IMR-90 (cell line): ENCODE measurements at regions not wholly inside any gene's neighbourhood (a gene's known extent, or its start where the extent isn't known, plus 50 kb on each side); places are given as distances from the start of the nearest gene placed in this dataset.

Source experiments
- ATAC-seq: fragments of 200-7000 bp; cut with Tn5 transposase; 2 replicates; pipeline ENCODE4 v1.9.1; 2020; ENCODE audit warnings: low read depth, mild to moderate bottlenecking, moderate library complexity
- BruUV-seq: library from RNA; stranded (reverse); fragments of 400-500 nt; replicated peaks from 2 replicates; lab custom pipeline; 2021; lab: Mats Ljungman, UMichigan
- CTCF ChIA-PET: fragments of 300-600 bp; formaldehyde crosslinking; extraction: SDS; loops from one replicate; lab custom pipeline; 2021; ENCODE audit warnings: antibody characterized with exemption; lab: Yijun Ruan, JAX
- POLR2A ChIA-PET: fragments of 300-600 bp; sonication (Branson Sonifier 250); formaldehyde crosslinking; loops from one replicate; lab custom pipeline; 2022; ENCODE audit warnings: antibody characterized with exemption; ENCODE audit not compliant: unreplicated experiment; lab: Charles Lee
- DNase-seq: peaks from one replicate; pipeline ENCODE4 v3.0.0; 2013
- H2AFZ ChIP-seq: replicated peaks from 2 replicates; pipeline ENCODE3; 2013; ENCODE audit warnings: low read length, mild to moderate bottlenecking; ENCODE audit not compliant: poor library complexity
- H2AK5ac ChIP-seq: 2 replicates; pipeline ENCODE4 v1.6.1; 2013; ENCODE audit warnings: low read depth, low read length, inconsistent platforms
- H2AK9ac ChIP-seq: replicated peaks from 2 replicates; pipeline ENCODE3; 2013; ENCODE audit warnings: mild to moderate bottlenecking, low read depth, low read length, moderate library complexity; ENCODE audit not compliant: poor library complexity
- H2BK120ac ChIP-seq: 2 replicates; pipeline ENCODE4 v1.6.1; 2013; ENCODE audit warnings: low read depth, low read length, inconsistent platforms
- H2BK15ac ChIP-seq: 3 replicates; pipeline ENCODE4 v1.6.1; 2013; ENCODE audit warnings: low read depth, low read length, inconsistent platforms
- H2BK20ac ChIP-seq: 2 replicates; pipeline ENCODE4 v1.6.1; 2013; ENCODE audit warnings: low read depth, mild to moderate bottlenecking, inconsistent platforms, low read length, moderate library complexity
- H2BK5ac ChIP-seq: 2 replicates; pipeline ENCODE4 v1.6.1; 2013; ENCODE audit warnings: mild to moderate bottlenecking, low read depth, low read length, inconsistent platforms; ENCODE audit not compliant: poor library complexity, severe bottlenecking
- H3K14ac ChIP-seq: replicated peaks from 2 replicates; pipeline ENCODE4 v1.6.1; 2013; ENCODE audit warnings: low read depth, low read length, inconsistent platforms
- H3K18ac ChIP-seq: 2 replicates; pipeline ENCODE4 v1.6.1; 2013; ENCODE audit warnings: low read depth, low read length, control low read depth
- H3K23ac ChIP-seq: 2 replicates; pipeline ENCODE4 v1.6.1; 2013; ENCODE audit warnings: low read depth, low read length, inconsistent platforms
- H3K27ac ChIP-seq: 2 replicates; pipeline ENCODE4 v1.5.1; 2013; ENCODE audit warnings: mild to moderate bottlenecking, control low read depth, low read length; ENCODE audit not compliant: insufficient read depth
- H3K27me3 ChIP-seq: 2 replicates; pipeline ENCODE4 v1.6.1; 2013; ENCODE audit warnings: low read length; ENCODE audit not compliant: control insufficient read depth, insufficient read depth
- H3K36me3 ChIP-seq: 2 replicates; pipeline ENCODE4 v1.6.1; 2013; ENCODE audit warnings: low read length, mixed read lengths; ENCODE audit not compliant: control insufficient read depth, insufficient read depth
- H3K4ac ChIP-seq: 2 replicates; pipeline ENCODE4 v1.6.1; 2013; ENCODE audit warnings: low read depth, low read length, inconsistent platforms
- H3K4me1 ChIP-seq: 2 replicates; pipeline ENCODE4 v1.6.1; 2013; ENCODE audit warnings: low read length, mixed read lengths; ENCODE audit not compliant: control insufficient read depth, insufficient read depth
- H3K4me2 ChIP-seq: 2 replicates; pipeline ENCODE4 v1.6.1; 2013; ENCODE audit warnings: low read depth, mild to moderate bottlenecking, control low read depth, low read length, moderate library complexity
- H3K4me3 ChIP-seq: 2 replicates; pipeline ENCODE4 v1.5.1; 2013; ENCODE audit warnings: low read depth, mild to moderate bottlenecking, control low read depth, low read length, moderate library complexity; ENCODE audit not compliant: insufficient read depth
- H3K56ac ChIP-seq: 2 replicates; pipeline ENCODE4 v1.6.1; 2013; ENCODE audit warnings: low read length, inconsistent platforms; ENCODE audit not compliant: insufficient read depth; ENCODE audit errors: extremely low read depth
- H3K79me1 ChIP-seq, 2 experiments: 2 replicates each; pipeline ENCODE4 v1.6.1; 2013; ENCODE audit warnings: low read length in 2 of 2, inconsistent platforms in 1 of 2, low read depth in 1 of 2
- H3K9ac ChIP-seq: 2 replicates; pipeline ENCODE4 v1.6.1; 2013; ENCODE audit warnings: low read depth, low read length, control low read depth
- H3K9me1 ChIP-seq: 2 replicates; pipeline ENCODE4 v1.6.1; 2013; ENCODE audit warnings: low read length, inconsistent platforms; ENCODE audit not compliant: insufficient read depth
- H3K9me3 ChIP-seq: 2 replicates; pipeline ENCODE4 v1.6.1; 2013; ENCODE audit warnings: low read length; ENCODE audit not compliant: control insufficient read depth, insufficient read depth
- H4K20me1 ChIP-seq: 2 replicates; pipeline ENCODE4 v1.6.1; 2013; ENCODE audit warnings: low read length, inconsistent platforms; ENCODE audit not compliant: insufficient read depth
- H4K5ac ChIP-seq: 2 replicates; pipeline ENCODE4 v1.6.1; 2013; ENCODE audit warnings: mild to moderate bottlenecking, low read depth, low read length, control low read depth
- H4K8ac ChIP-seq, 2 experiments: 2 replicates each; pipeline ENCODE4 v1.6.1; 2013; ENCODE audit warnings: low read depth in 2 of 2, low read length in 2 of 2, control low read depth in 1 of 2, inconsistent platforms in 1 of 2
- H4K91ac ChIP-seq: 2 replicates; pipeline ENCODE4 v1.6.1; 2013; ENCODE audit warnings: low read depth, low read length, inconsistent platforms; ENCODE audit not compliant: insufficient read depth
- BHLHE40 ChIP-seq: fragments of 150-350 bp; IDR thresholded peaks from 2 replicates; pipeline ENCODE4 v1.6.1; 2016; ENCODE audit warnings: mild to moderate bottlenecking, low read depth, low read length
- CEBPB ChIP-seq: IDR thresholded peaks from 2 replicates; pipeline ENCODE4 v1.6.1; 2012; ENCODE audit warnings: low read depth, low read length, improper control_type of control experiment
- CHD1 ChIP-seq: IDR thresholded peaks from 2 replicates; pipeline ENCODE4 v1.6.1; 2012; ENCODE audit warnings: low read depth, low read length, improper control_type of control experiment
- CTCF ChIP-seq: conservative IDR thresholded peaks from 2 replicates; pipeline ENCODE4 v1.5.1; 2012; ENCODE audit warnings: mild to moderate bottlenecking, low read depth, low read length, improper control_type of control experiment
- ELK1 ChIP-seq: fragments of 150-350 bp; IDR thresholded peaks from 2 replicates; pipeline ENCODE4 v1.6.1; 2016; ENCODE audit warnings: low read depth, mild to moderate bottlenecking, low read length, moderate library complexity, borderline replicate concordance
- FOS ChIP-seq: fragments of 150-350 bp; IDR thresholded peaks from 2 replicates; pipeline ENCODE4 v1.6.1; 2016; ENCODE audit warnings: low read depth, low read length
- MAFK ChIP-seq: IDR thresholded peaks from 2 replicates; pipeline ENCODE4 v1.6.1; 2012; ENCODE audit warnings: low read depth, low read length, improper control_type of control experiment
- MAZ ChIP-seq: IDR thresholded peaks from 2 replicates; pipeline ENCODE4 v1.6.1; 2012; ENCODE audit warnings: low read depth, mild to moderate bottlenecking, low read length, improper control_type of control experiment, moderate library complexity, borderline replicate concordance
- MXI1 ChIP-seq: IDR thresholded peaks from 2 replicates; pipeline ENCODE4 v1.6.1; 2012; ENCODE audit warnings: low read depth, mild to moderate bottlenecking, low read length, moderate library complexity, borderline replicate concordance
- NFE2L2 ChIP-seq: fragments of 150-350 bp; IDR thresholded peaks from 2 replicates; pipeline ENCODE4 v1.6.1; 2016; ENCODE audit warnings: low read depth, mild to moderate bottlenecking, low read length
- POLR2A ChIP-seq: IDR thresholded peaks from 2 replicates; pipeline ENCODE4 v1.6.1; 2012; ENCODE audit warnings: mild to moderate bottlenecking, low read depth, low read length
- RAD21 ChIP-seq: IDR thresholded peaks from 2 replicates; pipeline ENCODE4 v1.6.1; 2012; ENCODE audit warnings: low read length, improper control_type of control experiment
- RCOR1 ChIP-seq: IDR thresholded peaks from 2 replicates; pipeline ENCODE4 v1.6.1; 2012; ENCODE audit warnings: mild to moderate bottlenecking, low read length, improper control_type of control experiment; ENCODE audit not compliant: insufficient replicate concordance
- RFX5 ChIP-seq: IDR thresholded peaks from 2 replicates; pipeline ENCODE4 v1.8.0; 2012; ENCODE audit warnings: low read depth, mild to moderate bottlenecking, low read length, moderate library complexity
- SMC3 ChIP-seq: fragments of 150-350 bp; IDR thresholded peaks from 2 replicates; pipeline ENCODE4 v1.6.1; 2016; ENCODE audit warnings: low read depth, mild to moderate bottlenecking, antibody characterized with exemption, low read length, moderate library complexity
- USF2 ChIP-seq: fragments of 150-350 bp; IDR thresholded peaks from 2 replicates; pipeline ENCODE4 v1.6.1; 2017; ENCODE audit warnings: mild to moderate bottlenecking, antibody characterized with exemption, low read length, low read depth
- WGBS, 2 experiments: methylation state at CpG; one replicate each; pipeline versions ENCODE4 v1.1.5 to v1.1.7; 2013; ENCODE audit warnings: missing lambda C conversion rate in 2 of 2; ENCODE audit not compliant: insufficient read length in 1 of 2; ENCODE audit errors: extremely low coverage in 2 of 2; 5-methylcytosine and 5-hydroxymethylcytosine counted together
- dilution Hi-C: fragments of 300-500 bp; cut with HindIII; formaldehyde crosslinking; loops from one replicate; pipeline ENCODE4 v1.14.3; 2018; ENCODE audit warnings: low sequenced_read_pairs; ENCODE audit not compliant: unreplicated experiment
- in situ Hi-C: fragments of 300-500 bp; cut with MboI; formaldehyde crosslinking; loops from 3 replicates; pipeline ENCODE4 v1.14.3; 2019; ENCODE audit warnings: low sequenced_read_pairs, inconsistent platforms, mixed read lengths
- intact Hi-C: fragments of 100-400 bp; cut with micrococcal nuclease; formaldehyde crosslinking; loops from 2 replicates; pipeline ENCODE4 v1.10.0; 2022

GRCh38 chr2:13143451-13143850 lies 426.7 kb downstream of the TRIB2 start:
- no peak overlapping the region for H2BK15ac ChIP-seq
- H3K23ac ChIP-seq = no peak overlapping the region
- no peaks in the 10 kb centered on the region for H4K20me1 ChIP-seq
- in situ Hi-C loops (no loop called here), dilution Hi-C loops (no loop called here), intact Hi-C loops (no loop called here)
- no peak overlapping the region for H3K56ac ChIP-seq
- no peak overlapping the region for H3K27ac ChIP-seq
- H3K4me3 ChIP-seq = no peak overlapping the region
- H3K9ac ChIP-seq = no peak overlapping the region
- no peaks in the 10 kb centered on the region for H3K36me3 ChIP-seq
- H2BK20ac ChIP-seq = no peak overlapping the region
- no peaks in the 10 kb centered on the region for H3K79me1 ChIP-seq
- WGBS, 2 experiments = no CpG with 5 or more reads among the region's 2 CpGs
- no peak overlapping the region for H2AK5ac ChIP-seq
- H2AFZ ChIP-seq = no peak overlapping the region
- H3K4me2 ChIP-seq = no peak overlapping the region
- H3K18ac ChIP-seq = no peak overlapping the region
- H3K27me3 ChIP-seq = no peaks in the 10 kb centered on the region
- no peaks in the 10 kb centered on the region for H3K4me1 ChIP-seq
- no peak for DNase-seq
- no peak overlapping the region for H3K14ac ChIP-seq
- no peaks in the 10 kb centered on the region; the same call in 1 of the 2 replicates for H3K9me3 ChIP-seq
- TF ChIP-seq FOS (no peak), RCOR1 (no peak), MXI1 (no peak), MAZ (no peak), CHD1 (no peak), USF2 (no peak), CTCF (no peak), NFE2L2 (no peak), ELK1 (no peak), POLR2A (no peak), RFX5 (no peak), MAFK (no peak), SMC3 (no peak), BHLHE40 (no peak), CEBPB (no peak), RAD21 (no peak)
- H2AK9ac ChIP-seq = no peak overlapping the region
- no peak overlapping the region for H2BK120ac ChIP-seq
- no peak for ATAC-seq
- no peaks in the 10 kb centered on the region for H3K9me1 ChIP-seq
- H3K4ac ChIP-seq = no peak overlapping the region
- ChIA-PET CTCF (no interaction called here), POLR2A (no interaction called here)
- BruUV-seq = no TSS peak
- no peak overlapping the region for H4K91ac ChIP-seq
- no peak overlapping the region for H4K5ac ChIP-seq
- H4K8ac ChIP-seq = no peak overlapping the region
- no peak overlapping the region for H2BK5ac ChIP-seq
